ENCODE measurements at regions not wholly inside any gene's neighbourhood (a gene's known extent, or its start where the extent isn't known, plus 50 kb on each side); places are given as distances from the start of the nearest gene placed in this dataset.
"Not testable (repeated sequence)": the region's sequence is repeated elsewhere in the genome, so short reads cannot be mapped to it uniquely, and the experiment has no call there.

- DNase-seq (ENCODE audit: low spot score) = no peak
These were observed 111.6 kb downstream of the TMEM168 start for GRCh38 chr7:112678626-112679025.

- not testable (repeated sequence) for DNase-seq (ENCODE audit: low spot score)
These were observed 100.6 kb downstream of the TMEM168 start for GRCh38 chr7:112689466-112690177.

GRCh38 chr7:112692333-112692732 is 97.9 kb downstream of the TMEM168 start:
- no peak for DNase-seq (ENCODE audit: low spot score)

- DNase-seq (ENCODE audit: low spot score) = not testable (repeated sequence)
These were observed 93.0 kb downstream of the TMEM168 start for GRCh38 chr7:112697211-112697610.

- DNase-seq (ENCODE audit: low spot score) = no peak
These were observed 90.3 kb downstream of the TMEM168 start for GRCh38 chr7:112699725-112700513.

- DNase-seq (ENCODE audit: low spot score) = no peak
These were observed 88.7 kb downstream of the TMEM168 start for GRCh38 chr7:112701456-112701855.

- no peak for DNase-seq (ENCODE audit: low spot score)
These were observed 82.5 kb downstream of the TMEM168 start for GRCh38 chr7:112707655-112708054.

GRCh38 chr7:112708236-112708635 is 82.0 kb downstream of the TMEM168 start:
- no peak for DNase-seq (ENCODE audit: low spot score)

Data from AG08395 (cell line).